ENCODE measurements at regions not wholly inside any gene's neighbourhood (a gene's known extent, or its start where the extent isn't known, plus 50 kb on each side); places are given as distances from the start of the nearest gene placed in this dataset.

DNA sequence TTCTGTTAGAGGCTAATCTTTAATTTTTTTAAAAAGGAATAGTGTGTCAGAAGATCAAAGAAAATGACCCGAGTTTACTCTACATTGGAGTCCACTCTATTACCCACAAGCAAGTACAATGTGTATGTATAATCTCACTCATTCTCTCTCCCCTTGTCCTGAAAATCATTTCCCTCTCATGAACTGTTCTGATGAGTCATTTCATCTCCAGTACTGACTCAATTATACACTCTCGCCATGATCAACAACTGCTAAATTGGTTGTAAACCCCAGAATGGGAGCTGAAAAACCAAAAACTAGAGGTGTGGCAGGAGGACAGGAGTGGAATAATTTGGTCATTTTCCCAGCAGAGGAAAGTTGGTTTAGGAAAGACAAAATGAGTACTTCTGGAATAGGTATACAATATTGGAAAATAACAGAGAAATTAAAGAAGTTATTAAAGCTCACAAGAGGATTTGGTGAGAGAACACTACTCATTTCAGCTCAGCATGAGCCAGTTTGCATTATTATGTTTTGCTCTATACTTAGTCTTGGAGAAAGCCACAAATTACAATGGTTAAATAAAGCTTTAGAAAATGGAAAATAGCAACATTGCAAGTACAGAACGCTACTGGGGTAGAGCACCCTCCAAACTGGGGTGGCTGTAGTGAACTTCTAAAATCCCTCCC lies 144.3 kb upstream of the PFN2 start:
- TF ChIP-seq, protein P1, sequence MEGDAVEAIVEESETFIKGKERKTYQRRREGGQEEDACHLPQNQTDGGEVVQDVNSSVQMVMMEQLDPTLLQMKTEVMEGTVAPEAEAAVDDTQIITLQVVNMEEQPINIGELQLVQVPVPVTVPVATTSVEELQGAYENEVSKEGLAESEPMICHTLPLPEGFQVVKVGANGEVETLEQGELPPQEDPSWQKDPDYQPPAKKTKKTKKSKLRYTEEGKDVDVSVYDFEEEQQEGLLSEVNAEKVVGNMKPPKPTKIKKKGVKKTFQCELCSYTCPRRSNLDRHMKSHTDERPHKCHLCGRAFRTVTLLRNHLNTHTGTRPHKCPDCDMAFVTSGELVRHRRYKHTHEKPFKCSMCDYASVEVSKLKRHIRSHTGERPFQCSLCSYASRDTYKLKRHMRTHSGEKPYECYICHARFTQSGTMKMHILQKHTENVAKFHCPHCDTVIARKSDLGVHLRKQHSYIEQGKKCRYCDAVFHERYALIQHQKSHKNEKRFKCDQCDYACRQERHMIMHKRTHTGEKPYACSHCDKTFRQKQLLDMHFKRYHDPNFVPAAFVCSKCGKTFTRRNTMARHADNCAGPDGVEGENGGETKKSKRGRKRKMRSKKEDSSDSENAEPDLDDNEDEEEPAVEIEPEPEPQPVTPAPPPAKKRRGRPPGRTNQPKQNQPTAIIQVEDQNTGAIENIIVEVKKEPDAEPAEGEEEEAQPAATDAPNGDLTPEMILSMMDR (IDR thresholded peaks at IDR 0.05; ENCODE audit: low read depth, low read length) = no peak
- peak; percentile 26 to 59 for DNase-seq (ENCODE audit: low read depth in 2 of 2)
- H3K4me3 ChIP-seq (replicated peaks in 1 of 2; ENCODE audit: low read depth in 2 of 2, low read length in 2 of 2) = no peak overlapping the region

DNA sequence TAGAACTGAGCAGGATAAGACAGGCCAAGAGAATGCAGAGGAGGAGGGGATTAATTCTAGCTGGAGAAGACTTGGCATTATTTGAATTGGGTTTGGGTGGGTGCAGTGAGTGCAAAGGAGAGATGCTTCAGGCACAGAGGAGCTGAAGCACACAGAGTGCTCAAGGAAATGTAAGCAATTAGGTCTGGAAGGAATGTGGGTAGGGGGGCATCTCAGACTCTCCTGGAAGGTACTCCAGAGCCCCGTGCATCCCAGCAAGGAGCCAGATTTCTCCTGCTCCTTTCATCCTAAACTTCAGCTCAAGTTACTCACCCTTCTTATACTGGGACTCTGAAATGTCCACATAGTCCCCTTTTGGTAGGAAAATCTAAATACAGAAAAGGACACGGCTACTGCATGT lies 143.6 kb upstream of the PFN2 start:
- no peak for DNase-seq (ENCODE audit: low read depth in 2 of 2)
- H3K4me3 ChIP-seq (replicated peaks in 1 of 2; ENCODE audit: low read depth in 2 of 2, low read length in 2 of 2) = no peak overlapping the region
- TF ChIP-seq, protein P1 (IDR thresholded peaks at IDR 0.05; ENCODE audit: low read depth, low read length) = no peak

DNA sequence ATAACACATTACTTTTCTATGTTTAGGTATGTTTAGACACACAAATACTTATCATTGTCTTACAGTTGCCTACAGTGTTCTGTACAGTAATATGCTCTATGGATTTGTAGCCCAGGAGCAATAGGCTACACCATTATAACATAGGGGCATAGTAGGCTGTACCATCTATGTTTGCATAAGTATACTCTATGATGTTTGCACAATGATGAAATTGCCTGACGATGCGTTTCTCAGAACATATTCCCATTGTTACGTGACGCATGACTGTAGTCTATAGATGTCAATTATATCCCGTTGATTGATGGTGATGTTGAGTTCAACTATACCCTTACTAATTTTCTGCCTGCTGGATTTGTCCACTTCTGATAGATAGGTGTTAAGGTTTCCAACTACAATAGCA lies 139.4 kb upstream of the PFN2 start:
- no peak overlapping the region for H3K4me3 ChIP-seq (replicated peaks in 1 of 2; ENCODE audit: low read depth in 2 of 2, low read length in 2 of 2)
- TF ChIP-seq, protein P1 (IDR thresholded peaks at IDR 0.05; ENCODE audit: low read depth, low read length) = no peak
- DNase-seq (ENCODE audit: low read depth in 2 of 2) = no peak

DNA sequence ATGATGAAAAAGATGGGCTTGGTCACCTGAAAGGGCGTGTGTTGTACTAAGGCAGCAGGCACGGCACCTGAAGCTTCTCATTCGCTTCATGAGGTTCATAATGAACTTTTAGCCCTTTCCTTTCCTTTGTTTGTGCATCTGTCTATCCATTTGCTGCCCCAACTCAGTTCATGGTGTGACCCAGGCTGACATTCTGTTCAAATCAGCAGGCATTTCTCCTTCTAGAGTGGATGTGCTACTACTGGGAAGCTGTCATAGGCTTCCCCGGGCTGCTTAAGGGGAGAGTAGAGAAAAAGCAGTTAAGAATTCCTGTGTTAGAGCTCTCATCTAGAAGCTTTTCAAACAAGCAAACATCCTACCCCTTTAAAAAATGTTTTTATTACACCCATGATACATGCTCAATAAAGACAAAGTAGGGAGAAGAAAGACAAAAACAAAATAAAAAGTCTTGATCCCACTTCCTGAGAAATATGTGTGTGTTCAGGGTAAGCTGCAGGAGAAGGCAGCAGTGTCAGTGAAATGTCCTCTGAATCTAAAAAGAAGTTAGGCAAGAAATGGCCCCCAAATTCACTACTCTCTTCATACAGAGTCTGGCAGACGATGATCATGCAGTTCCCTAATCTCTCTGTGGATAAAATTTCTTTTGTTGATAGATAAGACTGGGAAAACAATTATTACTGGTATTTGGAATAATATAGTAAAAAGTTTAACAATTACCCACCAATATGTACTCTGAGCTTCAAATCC lies 136.9 kb upstream of the PFN2 start:
- TF ChIP-seq, protein P1 (IDR thresholded peaks at IDR 0.05; ENCODE audit: low read depth, low read length) = no peak
- DNase-seq (ENCODE audit: low read depth in 2 of 2) = peak in 1 of 2 donors; percentile 29
- H3K4me3 ChIP-seq (replicated peaks in 1 of 2; ENCODE audit: low read depth in 2 of 2, low read length in 2 of 2) = no peak overlapping the region

DNA sequence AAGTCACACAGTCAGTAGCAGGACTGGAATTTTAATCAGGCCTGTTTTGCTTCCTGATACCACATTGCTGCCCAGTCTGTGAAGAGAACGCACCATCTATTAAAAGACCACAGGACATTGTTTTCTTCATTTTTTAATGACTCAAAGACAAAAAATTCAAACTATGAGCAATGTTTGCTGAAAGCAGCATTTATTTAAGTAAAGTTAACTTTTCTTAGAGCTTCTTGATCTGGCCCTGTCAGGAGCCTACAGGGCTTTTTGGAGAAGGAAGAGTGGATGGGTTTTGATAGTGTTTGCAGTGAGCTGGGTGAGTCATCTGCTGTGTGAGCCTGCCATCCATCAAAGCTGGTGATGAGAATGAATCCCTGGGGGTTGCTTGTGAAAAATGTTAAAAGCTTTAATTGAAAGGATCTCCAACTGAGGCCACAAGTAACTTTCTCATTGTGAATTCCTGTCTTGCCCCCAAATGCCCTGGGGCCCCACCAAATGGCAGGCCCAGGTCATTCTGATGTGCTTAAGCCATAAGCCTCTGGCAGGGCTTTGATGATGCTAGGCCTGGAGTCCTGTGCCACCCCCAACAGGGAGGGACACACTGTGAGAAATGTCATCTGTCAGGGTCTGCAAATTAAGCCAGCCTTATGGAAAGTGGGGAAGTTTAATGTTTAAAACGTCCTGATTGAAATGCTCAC lies 136.2 kb upstream of the PFN2 start:
- peak; percentile 84 to 95 for DNase-seq (ENCODE audit: low read depth in 2 of 2)
- TF ChIP-seq, protein P1 (IDR thresholded peaks at IDR 0.05; ENCODE audit: low read depth, low read length) = no peak
- H3K4me3 ChIP-seq (replicated peaks in 1 of 2; ENCODE audit: low read depth in 2 of 2, low read length in 2 of 2) = no peak overlapping the region

DNA sequence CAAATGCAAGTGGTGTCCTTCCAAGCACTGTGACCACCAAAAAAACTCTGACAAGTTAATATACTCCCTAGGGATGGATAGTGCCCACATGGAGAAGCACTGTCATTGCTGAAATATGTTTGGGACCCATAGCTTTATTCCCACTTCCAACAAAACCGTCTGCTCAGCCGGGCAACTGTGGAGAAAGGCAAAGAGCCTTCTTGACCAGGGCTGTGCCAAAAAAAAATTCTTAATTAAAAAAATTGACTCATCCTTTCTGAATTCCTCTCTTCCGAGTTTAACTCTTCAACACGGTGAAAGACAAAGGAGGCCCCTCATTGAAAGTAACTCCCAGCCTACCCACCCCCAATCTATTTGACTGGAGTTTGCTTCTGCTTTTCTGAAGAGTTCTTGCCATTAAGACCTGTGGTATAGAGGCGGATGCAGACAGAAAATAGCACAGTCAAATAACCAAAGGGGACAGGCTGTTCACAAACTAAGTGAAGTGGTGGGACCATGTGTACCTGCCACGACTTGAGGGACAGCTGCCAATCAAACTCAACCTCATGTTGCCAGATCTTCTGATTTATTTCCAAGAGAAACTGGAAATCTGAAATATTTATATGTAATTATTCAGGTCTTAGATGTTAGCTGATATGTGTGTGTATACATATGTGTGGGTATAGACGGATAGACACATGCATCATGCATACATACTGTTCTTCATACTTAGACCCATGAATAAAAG lies 135.4 kb upstream of the PFN2 start:
- TF ChIP-seq, protein P1 (IDR thresholded peaks at IDR 0.05; ENCODE audit: low read depth, low read length) = no peak

More for the DNA sequence above, 135.4 kb upstream of the PFN2 start:
- no peak for DNase-seq (ENCODE audit: low read depth in 2 of 2)
- no peak overlapping the region for H3K4me3 ChIP-seq (replicated peaks in 1 of 2; ENCODE audit: low read depth in 2 of 2, low read length in 2 of 2)
